ENCODE measurements at regions not wholly inside any gene's neighbourhood (a gene's known extent, or its start where the extent isn't known, plus 50 kb on each side); places are given as distances from the start of the nearest gene placed in this dataset.

GRCh38 chr2:217632043-217632442 is 370.8 kb downstream of the TNS1 start:
- Histone ChIP-seq H3K9me3 (ENCODE audit: control insufficient read depth, low read depth, low read length) (no peaks in the 10 kb centered on the region), H3K27ac (ENCODE audit: control insufficient read depth, insufficient read depth, low read length) (no peak overlapping the region), H2AFZ (ENCODE audit: control insufficient read depth, low read length) (no peak overlapping the region), H3K4me3 (ENCODE audit: control insufficient read depth in 2 of 3, extremely low read depth in 1 of 3, insufficient read depth in 2 of 3, low read depth in 1 of 3, low read length in 3 of 3) (no peak overlapping the region), H3K4me2 (ENCODE audit: control insufficient read depth, extremely low read depth, insufficient read depth, low read depth, low read length) (no peak overlapping the region), H3K9me1 (ENCODE audit: control insufficient read depth, extremely low read depth, insufficient read depth, low read length) (no peaks in the 10 kb centered on the region), H3K79me2 (ENCODE audit: control insufficient read depth, insufficient read depth, low read length) (no peaks in the 10 kb centered on the region), H4K20me1 (ENCODE audit: control insufficient read depth, extremely low read depth, insufficient read depth, low read length) (no peaks in the 10 kb centered on the region), H3K9ac (ENCODE audit: control insufficient read depth, extremely low read depth, insufficient read depth, low read length) (no peak overlapping the region), H3K4me1 (ENCODE audit: control insufficient read depth, extremely low read depth, insufficient read depth, low read length) (no peaks in the 10 kb centered on the region), H3K27me3 (ENCODE audit: control insufficient read depth, extremely low read depth, insufficient read depth, low read length) (peaks cover 3% of the 10 kb centered on the region), H3K36me3 (ENCODE audit: control insufficient read depth in 2 of 2, extremely low read depth in 1 of 2, insufficient read depth in 2 of 2, low read length in 2 of 2) (no peaks in the 10 kb centered on the region)
- TF ChIP-seq EZH2 (IDR thresholded peaks at IDR 0.05; ENCODE audit: low read length) = no peak
- TF ChIP-seq, protein P1, sequence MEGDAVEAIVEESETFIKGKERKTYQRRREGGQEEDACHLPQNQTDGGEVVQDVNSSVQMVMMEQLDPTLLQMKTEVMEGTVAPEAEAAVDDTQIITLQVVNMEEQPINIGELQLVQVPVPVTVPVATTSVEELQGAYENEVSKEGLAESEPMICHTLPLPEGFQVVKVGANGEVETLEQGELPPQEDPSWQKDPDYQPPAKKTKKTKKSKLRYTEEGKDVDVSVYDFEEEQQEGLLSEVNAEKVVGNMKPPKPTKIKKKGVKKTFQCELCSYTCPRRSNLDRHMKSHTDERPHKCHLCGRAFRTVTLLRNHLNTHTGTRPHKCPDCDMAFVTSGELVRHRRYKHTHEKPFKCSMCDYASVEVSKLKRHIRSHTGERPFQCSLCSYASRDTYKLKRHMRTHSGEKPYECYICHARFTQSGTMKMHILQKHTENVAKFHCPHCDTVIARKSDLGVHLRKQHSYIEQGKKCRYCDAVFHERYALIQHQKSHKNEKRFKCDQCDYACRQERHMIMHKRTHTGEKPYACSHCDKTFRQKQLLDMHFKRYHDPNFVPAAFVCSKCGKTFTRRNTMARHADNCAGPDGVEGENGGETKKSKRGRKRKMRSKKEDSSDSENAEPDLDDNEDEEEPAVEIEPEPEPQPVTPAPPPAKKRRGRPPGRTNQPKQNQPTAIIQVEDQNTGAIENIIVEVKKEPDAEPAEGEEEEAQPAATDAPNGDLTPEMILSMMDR (optimal IDR thresholded peaks at IDR 0.05 in 1 of 3, IDR thresholded peaks at IDR 0.05 in 1 of 3, conservative IDR thresholded peaks at IDR 0.05 in 1 of 3; ENCODE audit: extremely low read depth in 1 of 3, insufficient read depth in 2 of 3, low read length in 3 of 3) = no peak
- FAIRE-seq = no peak
- dilution Hi-C loops (cut with MboI; ENCODE audit: extremely low pct_ligation_motif_present, low sequenced_read_pairs) = no loop called here
- no peak for DNase-seq (ENCODE audit: low read depth, low spot score)

- FAIRE-seq (no peak), DNase-seq (ENCODE audit: low read depth, low spot score) (no peak)
- TF ChIP-seq EZH2 (IDR thresholded peaks at IDR 0.05; ENCODE audit: low read length) = no peak
- TF ChIP-seq, protein P1 (optimal IDR thresholded peaks at IDR 0.05 in 1 of 3, IDR thresholded peaks at IDR 0.05 in 1 of 3, conservative IDR thresholded peaks at IDR 0.05 in 1 of 3; ENCODE audit: extremely low read depth in 1 of 3, insufficient read depth in 2 of 3, low read length in 3 of 3) = no peak
- Histone ChIP-seq H3K36me3 (ENCODE audit: control insufficient read depth in 2 of 2, extremely low read depth in 1 of 2, insufficient read depth in 2 of 2, low read length in 2 of 2) (no peaks in the 10 kb centered on the region), H4K20me1 (ENCODE audit: control insufficient read depth, extremely low read depth, insufficient read depth, low read length) (no peaks in the 10 kb centered on the region), H3K9me3 (ENCODE audit: control insufficient read depth, low read depth, low read length) (no peaks in the 10 kb centered on the region), H3K4me2 (ENCODE audit: control insufficient read depth, extremely low read depth, insufficient read depth, low read depth, low read length) (no peak overlapping the region), H3K9me1 (ENCODE audit: control insufficient read depth, extremely low read depth, insufficient read depth, low read length) (no peaks in the 10 kb centered on the region), H3K27me3 (ENCODE audit: control insufficient read depth, extremely low read depth, insufficient read depth, low read length) (no peaks in the 10 kb centered on the region), H2AFZ (ENCODE audit: control insufficient read depth, low read length) (no peak overlapping the region), H3K9ac (ENCODE audit: control insufficient read depth, extremely low read depth, insufficient read depth, low read length) (no peak overlapping the region), H3K27ac (ENCODE audit: control insufficient read depth, insufficient read depth, low read length) (no peak overlapping the region), H3K79me2 (ENCODE audit: control insufficient read depth, insufficient read depth, low read length) (no peaks in the 10 kb centered on the region), H3K4me3 (ENCODE audit: control insufficient read depth in 2 of 3, extremely low read depth in 1 of 3, insufficient read depth in 2 of 3, low read depth in 1 of 3, low read length in 3 of 3) (no peak overlapping the region), H3K4me1 (ENCODE audit: control insufficient read depth, extremely low read depth, insufficient read depth, low read length) (no peaks in the 10 kb centered on the region)
- dilution Hi-C loops (cut with MboI; ENCODE audit: extremely low pct_ligation_motif_present, low sequenced_read_pairs) = no loop called here
These were observed 371.7 kb downstream of the TNS1 start for GRCh38 chr2:217631115-217631514.

All from keratinocyte (primary cell).